Neuronal stem cell (in vitro differentiated cells): ENCODE measurements at regions not wholly inside any gene's neighbourhood (a gene's known extent, or its start where the extent isn't known, plus 50 kb on each side); places are given as distances from the start of the nearest gene placed in this dataset.
A peak's percentile ranks its signal among the peaks of the same experiment; 100 is the strongest.

Source experiments
- DNase-seq: peaks from one replicate; pipeline ENCODE4 v3.0.0-alpha.2; 2013; ENCODE audit warnings: low spot score
- H2AFZ ChIP-seq: one replicate; pipeline ENCODE4 v1.6.1; 2013; ENCODE audit warnings: mild to moderate bottlenecking, low read length, inconsistent platforms
- H2AK5ac ChIP-seq: 2 replicates; pipeline ENCODE4 v1.6.1; 2013; ENCODE audit warnings: low read depth, mild to moderate bottlenecking, inconsistent platforms, low read length, moderate library complexity, mixed read lengths
- H2BK120ac ChIP-seq: 2 replicates; pipeline ENCODE4 v1.6.1; 2013; ENCODE audit warnings: low read depth, mild to moderate bottlenecking, inconsistent platforms, low read length, moderate library complexity, mixed read lengths
- H2BK12ac ChIP-seq: one replicate; pipeline ENCODE4 v1.6.1; 2013; ENCODE audit warnings: low read length, inconsistent platforms
- H2BK15ac ChIP-seq: 2 replicates; pipeline ENCODE4 v1.6.1; 2013; ENCODE audit warnings: mild to moderate bottlenecking, low read length, inconsistent platforms, mixed read lengths
- H2BK5ac ChIP-seq: one replicate; pipeline ENCODE4 v1.6.1; 2013; ENCODE audit warnings: inconsistent platforms, mild to moderate bottlenecking, low read length, moderate library complexity
- H3K14ac ChIP-seq: one replicate; pipeline ENCODE4 v1.6.1; 2013; ENCODE audit warnings: low read length, inconsistent platforms
- H3K18ac ChIP-seq: 2 replicates; pipeline ENCODE4 v1.6.1; 2013; ENCODE audit warnings: low read length, inconsistent platforms
- H3K23ac ChIP-seq: 2 replicates; pipeline ENCODE4 v1.6.1; 2013; ENCODE audit warnings: low read depth, mild to moderate bottlenecking, mixed read lengths, low read length, inconsistent platforms; ENCODE audit not compliant: poor library complexity
- H3K27ac ChIP-seq: replicated peaks from 3 replicates; pipeline ENCODE4 v1.5.1; 2013; ENCODE audit warnings: low read length, inconsistent platforms
- H3K27me3 ChIP-seq, 3 experiments: 2 replicates each; pipeline ENCODE4 v1.6.1; 2013; ENCODE audit warnings: low read length in 3 of 3, mild to moderate bottlenecking in 2 of 3, inconsistent platforms in 1 of 3, low read depth in 1 of 3, mixed read lengths in 1 of 3, moderate library complexity in 1 of 3; ENCODE audit not compliant: control insufficient read depth in 3 of 3, insufficient read depth in 3 of 3
- H3K36me3 ChIP-seq, 2 donors: replicated peaks in 1 of 2; 2 replicates each; pipeline ENCODE4 v1.6.1; 2013; ENCODE audit warnings: low read length in 2 of 2; ENCODE audit not compliant: control insufficient read depth in 2 of 2, insufficient read depth in 2 of 2
- H3K4ac ChIP-seq: 2 replicates; pipeline ENCODE4 v1.6.1; 2013; ENCODE audit warnings: inconsistent platforms, mild to moderate bottlenecking, low read length, moderate library complexity
- H3K4me1 ChIP-seq, 2 donors: 1 replicate in 1 of 2; 2 replicates in 1 of 2; pipeline ENCODE4 v1.6.1; 2013; ENCODE audit warnings: low read length in 2 of 2, low read depth in 1 of 2; ENCODE audit not compliant: control insufficient read depth in 2 of 2, insufficient read depth in 1 of 2
- H3K4me2 ChIP-seq: one replicate; pipeline ENCODE4 v1.6.1; 2013; ENCODE audit warnings: mild to moderate bottlenecking, low read length, inconsistent platforms; ENCODE audit not compliant: insufficient read depth, poor library complexity, severe bottlenecking
- H3K4me3 ChIP-seq, 2 donors: 2 replicates each; pipeline ENCODE4 v1.5.1; 2013; ENCODE audit warnings: low read length in 2 of 2, mild to moderate bottlenecking in 2 of 2, inconsistent platforms in 1 of 2, moderate library complexity in 1 of 2
- H3K79me1 ChIP-seq: one replicate; pipeline ENCODE4 v1.6.1; 2013; ENCODE audit warnings: low read depth, mild to moderate bottlenecking, inconsistent platforms, low read length, moderate library complexity
- H3K9ac ChIP-seq: one replicate; pipeline ENCODE4 v1.6.1; 2013; ENCODE audit warnings: mild to moderate bottlenecking, low read depth, low read length, inconsistent platforms; ENCODE audit not compliant: poor library complexity
- H3K9me3 ChIP-seq, 2 donors: replicated peaks in 1 of 2; 2 replicates each; pipeline versions ENCODE3 to v1.6.1; 2013; ENCODE audit warnings: low read length in 2 of 2, mild to moderate bottlenecking in 2 of 2, inconsistent platforms in 1 of 2, low read depth in 1 of 2, mixed read lengths in 1 of 2, moderate library complexity in 1 of 2; ENCODE audit not compliant: control insufficient read depth in 2 of 2, insufficient read depth in 1 of 2
- H4K8ac ChIP-seq: one replicate; pipeline ENCODE4 v1.6.1; 2013; ENCODE audit warnings: low read depth, mild to moderate bottlenecking, inconsistent platforms, low read length, moderate library complexity
- H4K91ac ChIP-seq: one replicate; pipeline ENCODE4 v1.6.1; 2013; ENCODE audit warnings: low read length, low read depth, mild to moderate bottlenecking, inconsistent platforms; ENCODE audit not compliant: poor library complexity
- WGBS, 2 donors: extraction: QIAGEN DNeasy Blood & Tissue Kit; methylation state at CpG; one replicate each; pipeline ENCODE4 v1.1.7; 2013; ENCODE audit warnings: missing lambda C conversion rate in 2 of 2, mixed read lengths in 1 of 2; ENCODE audit not compliant: insufficient read length in 2 of 2, insufficient replicate concordance in 1 of 2; ENCODE audit errors: extremely low coverage in 2 of 2; 5-methylcytosine and 5-hydroxymethylcytosine counted together

DNA sequence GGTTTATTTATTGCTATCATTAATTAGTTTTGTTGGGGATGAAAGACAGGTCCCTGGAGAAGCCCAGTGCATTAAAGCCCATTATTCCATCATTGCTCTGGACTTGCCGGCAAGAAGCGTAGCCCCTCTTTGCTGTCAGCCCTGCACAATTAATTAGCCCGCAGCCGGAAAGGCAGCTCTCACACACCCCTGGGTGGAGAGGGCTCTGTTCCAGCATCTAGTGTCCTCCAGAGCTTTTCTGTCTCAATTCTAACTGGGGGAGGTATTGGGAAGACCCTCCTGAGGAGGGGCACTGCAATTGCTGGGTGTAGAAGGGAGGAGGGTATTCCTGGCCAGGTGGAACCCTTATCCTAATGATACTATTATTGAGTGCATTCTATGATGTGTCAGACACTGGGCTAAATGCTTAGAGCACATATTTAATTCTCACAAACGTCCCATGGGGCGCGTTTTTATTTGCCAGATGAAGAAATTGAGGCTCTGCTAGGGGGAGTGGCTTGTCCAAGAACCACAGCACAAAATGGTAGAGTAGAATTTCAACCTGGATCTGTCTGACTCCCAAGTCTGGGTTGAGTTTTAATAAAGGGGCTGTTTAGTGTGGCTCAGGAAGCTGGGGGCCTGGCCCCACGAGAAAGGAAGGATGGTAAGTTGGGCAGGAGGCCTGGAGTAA lies 148.1 kb upstream of the PCBD1 start:
- H2BK5ac ChIP-seq, result no peak overlapping the region
- peaks cover 0 to 15% (median 0%) of the 10 kb centered on the region in 3 experiments for H3K27me3 ChIP-seq
- no peak overlapping the region for H4K91ac ChIP-seq
- no peak overlapping the region for H2BK15ac ChIP-seq
- H4K8ac ChIP-seq, result no peak overlapping the region
- no peak overlapping the region for H2BK120ac ChIP-seq
- no peaks in the 10 kb centered on the region for H3K9me3 ChIP-seq
- no peak overlapping the region for H3K9ac ChIP-seq
- H3K4me1 ChIP-seq, result peaks cover 0 to 12% of the 10 kb centered on the region in 2 donors
- WGBS, 2 donors, result no CpG with 5 or more reads among the region's 8 CpGs
- H3K4me2 ChIP-seq, result no peak overlapping the region
- no peak overlapping the region for H3K4ac ChIP-seq
- H2AK5ac ChIP-seq, result no peak overlapping the region
- no peak overlapping the region for H2AFZ ChIP-seq
- H3K79me1 ChIP-seq, result no peaks in the 10 kb centered on the region
- no peak overlapping the region for H3K4me3 ChIP-seq
- no peaks in the 10 kb centered on the region for H3K36me3 ChIP-seq
- H3K18ac ChIP-seq, result no peak overlapping the region
- no peak overlapping the region for H3K27ac ChIP-seq
- no peak overlapping the region for H3K14ac ChIP-seq
- no peak for DNase-seq
- H3K23ac ChIP-seq, result no peak overlapping the region
- H2BK12ac ChIP-seq, result no peak overlapping the region

- H2BK15ac ChIP-seq, result no peak overlapping the region
- no peak overlapping the region for H2BK12ac ChIP-seq
- H3K9ac ChIP-seq, result no peak overlapping the region
- H4K91ac ChIP-seq, result no peak overlapping the region
- H3K14ac ChIP-seq, result no peak overlapping the region
- H3K27ac ChIP-seq, result no peak overlapping the region
- H3K27me3 ChIP-seq, result peaks cover 0 to 20% (median 0%) of the 10 kb centered on the region in 3 experiments
- no peak for DNase-seq
- no peak overlapping the region for H3K23ac ChIP-seq
- peak overlapping the region; percentile 38 for H3K18ac ChIP-seq
- H2BK5ac ChIP-seq, result no peak overlapping the region
- no peaks in the 10 kb centered on the region for H3K9me3 ChIP-seq
- H2AK5ac ChIP-seq, result no peak overlapping the region
- H2AFZ ChIP-seq, result no peak overlapping the region
- peaks cover 0 to 12% of the 10 kb centered on the region in 2 donors for H3K4me1 ChIP-seq
- H3K4me2 ChIP-seq, result no peak overlapping the region
- H3K4me3 ChIP-seq, result no peak overlapping the region
- no peaks in the 10 kb centered on the region for H3K79me1 ChIP-seq
- H3K36me3 ChIP-seq, result no peaks in the 10 kb centered on the region
- no peak overlapping the region for H2BK120ac ChIP-seq
- no peak overlapping the region for H4K8ac ChIP-seq
- no peak overlapping the region for H3K4ac ChIP-seq
- WGBS, 2 donors, result no CpG with 5 or more reads among the region's 3 CpGs
These were observed 149.8 kb upstream of the PCBD1 start for GRCh38 chr10:71038091-71038633.

DNA sequence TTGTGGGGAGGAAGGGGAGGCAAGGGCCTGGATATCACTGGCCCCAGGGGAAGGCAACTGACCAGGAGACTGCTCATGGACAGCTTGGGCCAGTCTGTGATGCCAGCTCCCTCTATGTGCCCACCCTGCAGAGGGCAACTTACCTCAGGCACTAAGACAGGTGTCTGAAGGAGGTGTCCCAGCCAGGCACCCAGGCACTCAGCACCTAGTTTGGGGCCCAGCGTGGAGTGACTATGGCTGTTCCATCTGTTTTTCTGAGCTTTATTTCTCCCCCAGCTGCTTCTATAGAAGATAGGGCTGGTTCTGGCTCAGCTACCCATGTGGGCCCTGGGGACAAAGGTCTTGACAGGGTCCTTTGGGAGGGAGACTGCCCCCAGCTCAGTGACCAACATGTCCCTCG lies 150.6 kb upstream of the PCBD1 start:
- Histone ChIP-seq H2AFZ (no peak overlapping the region), H3K27ac (no peak overlapping the region), H3K4ac (no peak overlapping the region), H3K9me3 (no peaks in the 10 kb centered on the region), H4K8ac (no peak overlapping the region), H3K4me2 (no peak overlapping the region), H3K14ac (no peak overlapping the region), H4K91ac (no peak overlapping the region), H3K27me3 (peaks cover 0 to 26% (median 0%) of the 10 kb centered on the region in 3 experiments), H2BK120ac (no peak overlapping the region), H2BK12ac (no peak overlapping the region), H3K36me3 (no peaks in the 10 kb centered on the region), H3K9ac (no peak overlapping the region), H3K4me3 (no peak overlapping the region), H2BK5ac (no peak overlapping the region), H3K18ac (peak overlapping the region; percentile 67), H2BK15ac (no peak overlapping the region), H3K23ac (no peak overlapping the region), H3K79me1 (no peaks in the 10 kb centered on the region), H2AK5ac (peak overlapping the region; percentile 17), H3K4me1 (peaks cover 0 to 12% of the 10 kb centered on the region in 2 donors)
- DNase-seq, result no peak
- WGBS, 2 donors, result no CpG with 5 or more reads among the region's 2 CpGs

- Histone ChIP-seq H3K4me1 (peaks cover 0 to 12% of the 10 kb centered on the region in 2 donors), H3K4me3 (no peak overlapping the region), H3K4ac (no peak overlapping the region), H2BK12ac (no peak overlapping the region), H4K91ac (no peak overlapping the region), H2AK5ac (peak overlapping the region; percentile 17), H3K4me2 (no peak overlapping the region), H2BK5ac (no peak overlapping the region), H3K18ac (no peak overlapping the region), H2BK15ac (peak overlapping the region; percentile 5), H3K9me3 (no peaks in the 10 kb centered on the region), H3K27me3 (peaks cover 0 to 28% (median 0%) of the 10 kb centered on the region in 3 experiments), H3K9ac (no peak overlapping the region), H4K8ac (no peak overlapping the region), H3K27ac (no peak overlapping the region), H3K14ac (no peak overlapping the region), H3K23ac (no peak overlapping the region), H2BK120ac (no peak overlapping the region), H3K36me3 (no peaks in the 10 kb centered on the region), H2AFZ (no peak overlapping the region), H3K79me1 (no peaks in the 10 kb centered on the region)
- DNase-seq, result no peak
- no CpG with 5 or more reads among the region's 9 CpGs for WGBS, 2 donors
These were observed 151.2 kb upstream of the PCBD1 start for GRCh38 chr10:71039551-71039950.
